ENCODE measurements at regions not wholly inside any gene's neighbourhood (a gene's known extent, or its start where the extent isn't known, plus 50 kb on each side); places are given as distances from the start of the nearest gene placed in this dataset.
"Not testable (repeated sequence)": the region's sequence is repeated elsewhere in the genome, so short reads cannot be mapped to it uniquely, and the experiment has no call there.

GRCh38 chr7:29748286-29749099 lies 57.8 kb upstream of the WIPF3 start:
- peak in 1 of 2 donors; percentile 70 for DNase-seq
- intact Hi-C loops (cut with DNase I; ENCODE audit: low total_unique reads) = no loop called here

GRCh38 chr7:29749701-29750321 lies 56.5 kb upstream of the WIPF3 start:
- no peak for DNase-seq
- peaks cover 0 to 9% (median 4%) of the 10 kb centered on the region in 4 donors for H3K4me1 ChIP-seq
- H3K36me3 ChIP-seq = no peaks in the 10 kb centered on the region
- H3K27ac ChIP-seq = no peak overlapping the region
- H3K27me3 ChIP-seq = no peaks in the 10 kb centered on the region
- H3K9me3 ChIP-seq = no peaks in the 10 kb centered on the region
- 77 to 84% (median 78%) methylated on average over 7 of the region's 7 CpGs for WGBS, 5 donors
- no peak overlapping the region for H3K4me3 ChIP-seq
- intact Hi-C loops (cut with DNase I; ENCODE audit: low total_unique reads) = no loop called here
- TF ChIP-seq POLR2AphosphoS5 (IDR thresholded peaks at IDR 0.05) = no peak
- no peak for TF ChIP-seq EP300 (IDR thresholded peaks at IDR 0.05)
- TF ChIP-seq POLR2A (IDR thresholded peaks at IDR 0.05) = no peak
- TF ChIP-seq CTCF (IDR thresholded peaks at IDR 0.05) = no peak

More at GRCh38 chr7:29748286-29749099, 57.8 kb upstream of the WIPF3 start:
- Histone ChIP-seq H3K27ac (peak overlapping the region in 1 of 5 donors; percentile 42), H3K27me3 (no peaks in the 10 kb centered on the region), H3K36me3 (no peaks in the 10 kb centered on the region), H3K4me1 (peaks cover 0 to 9% (median 4%) of the 10 kb centered on the region in 4 donors), H3K4me3 (no peak overlapping the region), H3K9me3 (no peaks in the 10 kb centered on the region)
- TF ChIP-seq POLR2A (IDR thresholded peaks at IDR 0.05) (no peak), CTCF (IDR thresholded peaks at IDR 0.05) (peak in 5 of 7 experiments; percentile 23 to 51 (median 34))
- WGBS, 5 donors = 30 to 33% (median 32%) methylated on average over 3 of the region's 3 CpGs

GRCh38 chr7:29750373-29750940 lies 55.9 kb upstream of the WIPF3 start:
- H3K36me3 ChIP-seq; H3K4me3 ChIP-seq; H3K9me3 ChIP-seq; DNase-seq; H3K27ac ChIP-seq; intact Hi-C loops (cut with DNase I; ENCODE audit: low total_unique reads); H3K4me1 ChIP-seq; H3K27me3 ChIP-seq: not testable (repeated sequence)
- 47 to 59% (median 56%) methylated on average over 4 of the region's 4 CpGs for WGBS, 5 donors

GRCh38 chr7:29751012-29751411 lies 55.3 kb upstream of the WIPF3 start:
- H3K9me3 ChIP-seq; H3K27ac ChIP-seq; H3K27me3 ChIP-seq; intact Hi-C loops (cut with DNase I; ENCODE audit: low total_unique reads); DNase-seq; H3K4me3 ChIP-seq; H3K4me1 ChIP-seq; H3K36me3 ChIP-seq: not testable (repeated sequence)
- 86 to 97% (median 90%) methylated on average over 4 of the region's 4 CpGs for WGBS, 5 donors

- 58 to 72% (median 61%) methylated on average over 6 of the region's 6 CpGs for WGBS, 5 donors
- Histone ChIP-seq H3K27me3 (no peaks in the 10 kb centered on the region), H3K4me1 (no peaks in the 10 kb centered on the region), H3K36me3 (no peaks in the 10 kb centered on the region), H3K9me3 (no peaks in the 10 kb centered on the region), H3K4me3 (no peak overlapping the region), H3K27ac (no peak overlapping the region)
- DNase-seq = no peak
- intact Hi-C loops (cut with DNase I; ENCODE audit: low total_unique reads) = no loop called here
- TF ChIP-seq CTCF (IDR thresholded peaks at IDR 0.05) (no peak), EP300 (IDR thresholded peaks at IDR 0.05) (no peak), POLR2AphosphoS5 (IDR thresholded peaks at IDR 0.05) (no peak), POLR2A (IDR thresholded peaks at IDR 0.05) (no peak)
Observed at GRCh38 chr7:29754874-29755490, 51.3 kb upstream of the WIPF3 start.

Measured in stomach (tissue), 8 donors.